T-cell (primary cell): ENCODE measurements at regions not wholly inside any gene's neighbourhood (a gene's known extent, or its start where the extent isn't known, plus 50 kb on each side); places are given as distances from the start of the nearest gene placed in this dataset.

ENCODE experiments used
- ATAC-seq, 4 experiments: fragments of 200-7000 bp in 3 of 4; fragments of 150-1000 bp in 1 of 4; cut with Tn5 transposase; replicated peaks in 1 of 4; 1 replicate in 3 of 4; 2 replicates in 1 of 4; pipeline ENCODE4 v1.10.0; 2021; ENCODE audit warnings: moderate library complexity in 3 of 4, mild to moderate bottlenecking in 2 of 4, moderate number of reproducible peaks in 1 of 4
- CTCF ChIA-PET, 2 donors: fragments of 300-600 bp; sonication (Branson Sonifier 250); formaldehyde crosslinking; loops; one replicate each; lab custom pipeline; 2022; ENCODE audit warnings: antibody characterized with exemption in 2 of 2; lab: Charles Lee
- POLR2A ChIA-PET, 2 donors: fragments of 300-600 bp; sonication (Branson Sonifier 250); formaldehyde crosslinking; loops; one replicate each; lab custom pipeline; 2022; ENCODE audit warnings: antibody characterized with exemption in 2 of 2; lab: Charles Lee
- DNase-seq, 35 experiments: peaks; one replicate each; pipeline versions ENCODE4 v3.0.0 to v3.0.0-alpha.2; 2013 to 2023
- H3K27ac ChIP-seq: one replicate; pipeline ENCODE4 v1.5.1; 2013; ENCODE audit warnings: low read length
- H3K27me3 ChIP-seq, 2 experiments: replicated peaks in 1 of 2; 1 replicate in 1 of 2; 2 replicates in 1 of 2; pipeline versions ENCODE4 v1.6.1 to v1.7.0; 2013; ENCODE audit warnings: low read length in 1 of 2, mixed read lengths in 1 of 2; ENCODE audit not compliant: control insufficient read depth in 2 of 2, insufficient read depth in 2 of 2; ENCODE audit errors: extremely low read depth in 1 of 2
- H3K36me3 ChIP-seq, 2 donors: 1 replicate in 1 of 2; 2 replicates in 1 of 2; pipeline versions ENCODE4 v1.6.1 to v1.7.0; 2013; ENCODE audit warnings: low read length in 1 of 2; ENCODE audit not compliant: control insufficient read depth in 2 of 2, insufficient read depth in 1 of 2; ENCODE audit errors: extremely low read depth in 1 of 2
- H3K4me1 ChIP-seq, 2 experiments: 1 replicate in 1 of 2; 2 replicates in 1 of 2; pipeline versions ENCODE4 v1.6.1 to v1.7.0; 2013; ENCODE audit warnings: low read length in 2 of 2, mixed read lengths in 1 of 2; ENCODE audit not compliant: insufficient read depth in 2 of 2, control insufficient read depth in 1 of 2; ENCODE audit errors: extremely low read depth in 1 of 2
- H3K4me3 ChIP-seq, 2 donors: 1 replicate in 1 of 2; 2 replicates in 1 of 2; pipeline versions ENCODE4 v1.5.1 to v1.7.0; 2013; ENCODE audit warnings: mild to moderate bottlenecking in 2 of 2, low read length in 1 of 2, moderate library complexity in 1 of 2; ENCODE audit not compliant: control insufficient read depth in 1 of 2; ENCODE audit errors: extremely low read depth in 1 of 2
- H3K9me3 ChIP-seq: 2 replicates; pipeline ENCODE4 v1.7.0; 2013
- H3K27ac Mint-ChIP-seq, 2 donors: one replicate each; pipeline ENCODE4 v1.8.0; 2020 to 2021; ENCODE audit warnings: mild to moderate bottlenecking in 2 of 2, mixed read lengths in 2 of 2
- H3K27me3 Mint-ChIP-seq, 2 donors: one replicate each; pipeline ENCODE4 v1.8.0; 2021 to 2022; ENCODE audit warnings: mixed read lengths in 2 of 2
- H3K36me3 Mint-ChIP-seq: one replicate; pipeline ENCODE4 v1.8.0; 2021; ENCODE audit warnings: mixed read lengths
- H3K4me1 Mint-ChIP-seq, 3 donors: one replicate each; pipeline ENCODE4 v1.8.0; 2020 to 2022; ENCODE audit warnings: mixed read lengths in 3 of 3, mild to moderate bottlenecking in 1 of 3
- H3K4me3 Mint-ChIP-seq, 3 donors: one replicate each; pipeline ENCODE4 v1.8.0; 2020 to 2022; ENCODE audit warnings: mild to moderate bottlenecking in 3 of 3, mixed read lengths in 3 of 3, moderate library complexity in 3 of 3
- H3K9me3 Mint-ChIP-seq, 3 donors: one replicate each; pipeline ENCODE4 v1.8.0; 2020 to 2022; ENCODE audit warnings: mixed read lengths in 3 of 3
- WGBS: methylation state at CpG from one replicate; pipeline ENCODE4 v1.1.5; 2013; ENCODE audit warnings: missing lambda C conversion rate; ENCODE audit not compliant: insufficient coverage; 5-methylcytosine and 5-hydroxymethylcytosine counted together

GRCh38 chr13:100880166-100880565, 205.6 kb upstream of the TMTC4 start:
- Histone ChIP-seq H3K27me3 (no peaks in the 10 kb centered on the region), H3K9me3 (no peaks in the 10 kb centered on the region), H3K4me1 (no peaks in the 10 kb centered on the region), H3K4me3 (no peak overlapping the region), H3K27ac (no peak overlapping the region), H3K36me3 (no peaks in the 10 kb centered on the region)
- no peak for DNase-seq
- CTCF ChIA-PET = no interaction called here
- 65% methylated on average over 3 of the region's 3 CpGs for WGBS
- Mint-ChIP-seq H3K9me3 (peaks cover 5 to 7% (median 7%) of the 10 kb centered on the region in 3 donors), H3K36me3 (no peaks in the 10 kb centered on the region), H3K27ac (no peak overlapping the region), H3K27me3 (peaks cover 16 to 26% of the 10 kb centered on the region in 2 donors), H3K4me1 (no peaks in the 10 kb centered on the region), H3K4me3 (no peak overlapping the region)
- no peak for ATAC-seq
- POLR2A ChIA-PET = no interaction called here

- no peaks in the 10 kb centered on the region for H3K9me3 ChIP-seq
- Mint-ChIP-seq H3K4me1 (no peaks in the 10 kb centered on the region), H3K27me3 (peaks cover 18 to 32% of the 10 kb centered on the region in 2 donors), H3K27ac (no peak overlapping the region), H3K9me3 (peaks cover 5 to 7% (median 7%) of the 10 kb centered on the region in 3 donors), H3K36me3 (no peaks in the 10 kb centered on the region), H3K4me3 (no peak overlapping the region)
- H3K36me3 ChIP-seq = no peaks in the 10 kb centered on the region
- no peaks in the 10 kb centered on the region for H3K4me1 ChIP-seq
- H3K27ac ChIP-seq = no peak overlapping the region
- ChIA-PET POLR2A (no interaction called here), CTCF (no interaction called here)
- ATAC-seq = no peak
- 64% methylated on average over 3 of the region's 5 CpGs for WGBS
- no peak for DNase-seq
- H3K27me3 ChIP-seq = no peaks in the 10 kb centered on the region
- no peak overlapping the region for H3K4me3 ChIP-seq
Observed at GRCh38 chr13:100879255-100879654, 204.7 kb upstream of the TMTC4 start.

DNA sequence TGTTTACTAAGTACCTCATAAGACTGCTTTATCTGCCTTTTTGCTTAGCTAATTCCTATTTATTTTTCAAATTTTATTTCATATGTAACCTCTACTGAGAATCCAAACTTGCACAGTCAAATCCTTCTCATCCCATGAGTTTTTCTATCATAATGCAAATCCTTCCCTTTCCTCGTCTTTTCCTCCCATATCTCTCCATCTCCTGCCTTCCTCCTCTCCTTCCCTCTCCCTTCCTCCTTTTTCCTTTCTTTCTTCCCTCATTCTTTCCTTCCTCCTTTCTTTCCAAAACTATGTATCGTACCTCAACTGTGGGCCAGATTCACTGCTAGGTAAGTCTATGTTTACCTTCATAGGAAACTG, 201.4 kb upstream of the TMTC4 start:
- peaks cover 0 to 6% of the 10 kb centered on the region in 2 experiments for H3K27me3 ChIP-seq
- no peak overlapping the region for H3K4me3 ChIP-seq
- Mint-ChIP-seq H3K27me3 (peaks cover 18 to 44% of the 10 kb centered on the region in 2 donors), H3K4me1 (no peaks in the 10 kb centered on the region), H3K27ac (no peak overlapping the region), H3K4me3 (no peak overlapping the region), H3K36me3 (no peaks in the 10 kb centered on the region), H3K9me3 (peaks cover 5 to 7% (median 7%) of the 10 kb centered on the region in 3 donors)
- ATAC-seq (no peak), DNase-seq (no peak)
- 64% methylated on average over 1 of the region's 2 CpGs for WGBS
- no peaks in the 10 kb centered on the region for H3K9me3 ChIP-seq
- H3K27ac ChIP-seq = no peak overlapping the region
- no peaks in the 10 kb centered on the region for H3K36me3 ChIP-seq
- no peaks in the 10 kb centered on the region for H3K4me1 ChIP-seq
- ChIA-PET CTCF (no interaction called here), POLR2A (no interaction called here)

DNA sequence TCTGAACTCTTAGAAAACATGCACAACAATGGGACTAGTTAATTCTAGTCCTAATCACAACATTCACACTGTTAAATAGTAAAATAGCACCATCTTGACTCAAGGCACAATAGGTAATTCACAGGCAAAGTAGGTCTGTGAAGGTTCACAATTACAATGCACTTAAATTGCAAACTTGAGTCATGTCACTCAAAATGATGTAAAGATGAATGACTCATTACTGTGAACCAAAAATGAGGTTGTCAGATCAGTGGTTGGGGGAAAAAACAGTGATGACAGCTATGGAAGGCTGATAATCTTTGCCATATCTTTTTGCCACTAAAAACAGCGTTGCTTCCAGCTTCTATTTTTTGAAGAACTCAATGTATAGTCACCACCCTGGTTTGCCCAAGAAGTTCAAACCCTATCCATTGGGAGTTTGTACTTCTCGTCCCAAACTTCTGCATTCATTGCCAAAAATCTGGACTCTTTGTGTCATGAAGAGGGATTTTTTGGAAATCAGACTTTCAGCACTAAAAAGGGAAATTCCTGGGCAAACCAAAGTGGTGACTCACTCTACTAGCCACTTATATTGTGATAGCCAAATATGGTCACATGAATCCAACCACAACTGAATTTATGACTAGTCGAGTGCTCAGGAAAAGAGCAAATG, 200.9 kb upstream of the TMTC4 start:
- H3K4me3 ChIP-seq = no peak overlapping the region
- CTCF ChIA-PET = no interaction called here
- Mint-ChIP-seq H3K9me3 (peaks cover 5 to 7% (median 7%) of the 10 kb centered on the region in 3 donors), H3K27ac (no peak overlapping the region), H3K27me3 (peaks cover 18 to 38% of the 10 kb centered on the region in 2 donors), H3K4me1 (no peaks in the 10 kb centered on the region), H3K4me3 (no peak overlapping the region), H3K36me3 (no peaks in the 10 kb centered on the region)
- DNase-seq (no peak), ATAC-seq (no peak)
- H3K27ac ChIP-seq = no peak overlapping the region
- WGBS = 0% methylated on average over 1 of the region's 3 CpGs
- POLR2A ChIA-PET = no interaction called here
- no peaks in the 10 kb centered on the region for H3K9me3 ChIP-seq
- no peaks in the 10 kb centered on the region for H3K4me1 ChIP-seq
- H3K36me3 ChIP-seq = no peaks in the 10 kb centered on the region
- H3K27me3 ChIP-seq = peaks cover 0 to 6% of the 10 kb centered on the region in 2 experiments

DNA sequence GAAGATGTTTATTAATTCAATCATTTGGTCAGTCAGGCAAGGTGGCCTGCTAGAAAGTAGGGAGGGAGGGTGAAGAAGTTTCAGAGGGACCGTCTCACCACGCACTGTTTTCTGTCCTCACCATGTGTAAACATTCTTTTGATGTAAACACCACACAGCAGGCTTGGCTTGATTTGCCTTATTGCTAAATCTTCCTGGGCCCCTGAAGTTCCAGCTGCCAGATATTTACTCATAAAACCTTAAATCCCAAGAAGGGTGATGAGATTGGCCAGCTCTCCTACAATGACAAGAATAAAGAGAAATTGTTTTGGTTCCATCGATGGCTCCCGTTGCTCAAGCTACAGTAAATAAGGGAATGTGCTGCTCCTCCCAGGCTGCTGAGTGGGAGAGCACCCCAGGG, 198.2 kb upstream of the TMTC4 start:
- no peaks in the 10 kb centered on the region for H3K36me3 Mint-ChIP-seq
- H3K4me3 ChIP-seq = no peak overlapping the region
- H3K27me3 ChIP-seq = peaks cover 0 to 20% of the 10 kb centered on the region in 2 experiments
- H3K9me3 Mint-ChIP-seq = peaks cover 7% of the 10 kb centered on the region in 3 donors
- ATAC-seq = no peak
- H3K27me3 Mint-ChIP-seq = peaks cover 17 to 39% of the 10 kb centered on the region in 2 donors
- ChIA-PET POLR2A (no interaction called here), CTCF (no interaction called here)
- DNase-seq = no peak
- no peak overlapping the region for H3K27ac ChIP-seq
- H3K27ac Mint-ChIP-seq = no peak overlapping the region
- no peaks in the 10 kb centered on the region for H3K4me1 Mint-ChIP-seq
- H3K9me3 ChIP-seq = no peaks in the 10 kb centered on the region
- H3K36me3 ChIP-seq = no peaks in the 10 kb centered on the region
- no peak overlapping the region for H3K4me3 Mint-ChIP-seq
- no peaks in the 10 kb centered on the region for H3K4me1 ChIP-seq
- WGBS = 92% methylated on average over 2 of the region's 4 CpGs

DNA sequence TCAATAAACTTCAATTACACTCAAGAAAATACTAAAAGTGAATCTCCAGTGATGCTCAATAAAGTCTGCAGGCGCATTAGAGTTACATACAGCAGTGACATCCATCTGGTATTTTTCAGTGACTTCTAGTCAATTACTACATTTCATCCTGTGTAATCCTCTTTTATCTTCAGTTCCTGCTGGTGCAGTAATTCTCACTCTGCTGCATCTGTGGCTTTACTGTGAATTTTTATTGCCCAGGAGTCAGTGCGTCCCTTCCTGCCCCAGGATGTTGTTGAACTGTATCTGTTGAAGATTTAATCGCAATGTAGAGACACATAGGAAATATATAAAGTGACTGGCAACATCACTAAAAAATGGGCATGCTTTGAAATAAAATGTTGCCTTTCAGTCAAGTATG, 196.3 kb upstream of the TMTC4 start:
- DNase-seq = no peak
- peaks cover 11 to 15% (median 15%) of the 10 kb centered on the region in 3 donors for H3K9me3 Mint-ChIP-seq

More for the DNA sequence above, 196.3 kb upstream of the TMTC4 start:
- no peak for ATAC-seq
- H3K4me3 Mint-ChIP-seq = no peak overlapping the region
- peaks cover 3% of the 10 kb centered on the region for H3K36me3 Mint-ChIP-seq
- Histone ChIP-seq H3K27me3 (peaks cover 0 to 22% of the 10 kb centered on the region in 2 experiments), H3K9me3 (no peaks in the 10 kb centered on the region), H3K27ac (no peak overlapping the region), H3K4me3 (no peak overlapping the region), H3K4me1 (no peaks in the 10 kb centered on the region), H3K36me3 (no peaks in the 10 kb centered on the region)
- WGBS = 75% methylated on average over 3 of the region's 3 CpGs
- no peaks in the 10 kb centered on the region for H3K4me1 Mint-ChIP-seq
- CTCF ChIA-PET = no interaction called here
- no peak overlapping the region for H3K27ac Mint-ChIP-seq
- POLR2A ChIA-PET = no interaction called here
- H3K27me3 Mint-ChIP-seq = peaks cover 13 to 32% of the 10 kb centered on the region in 2 donors
